ENCODE measurements at regions not wholly inside any gene's neighbourhood (a gene's known extent, or its start where the extent isn't known, plus 50 kb on each side); places are given as distances from the start of the nearest gene placed in this dataset.

DNA sequence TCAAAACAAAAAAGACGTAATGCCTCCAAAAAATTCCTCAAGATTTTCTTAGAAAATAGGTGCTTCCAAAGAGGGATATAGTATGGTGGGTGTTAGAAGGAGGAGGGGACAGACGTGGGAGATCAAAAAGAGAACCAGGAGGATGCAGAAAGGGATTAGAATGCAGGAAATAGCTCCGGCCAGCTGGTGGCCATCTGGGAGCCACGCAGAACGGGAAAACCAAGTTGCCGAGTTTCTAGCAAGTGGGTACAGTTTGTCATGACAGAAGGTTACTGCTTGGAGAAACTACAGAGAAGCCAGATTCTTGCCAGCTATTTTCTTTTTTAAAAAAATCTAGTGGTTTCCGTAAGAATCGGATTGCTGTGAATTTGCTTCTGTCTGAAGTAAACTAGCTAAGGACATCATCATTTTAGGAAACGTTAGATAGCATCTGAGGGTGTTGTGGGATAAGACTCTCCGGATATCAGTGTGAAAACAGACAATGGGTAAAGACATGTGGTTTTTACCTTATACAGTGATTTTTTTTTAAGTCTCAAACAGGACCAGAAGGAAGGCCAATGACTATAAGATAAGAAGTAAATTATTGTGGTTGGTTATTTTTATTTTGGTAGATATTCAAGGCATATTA is 104.9 kb downstream of the HSPH1 start:
- no peak for TF ChIP-seq POLR2A (IDR thresholded peaks at IDR 0.05)
- TF ChIP-seq CTCF (IDR thresholded peaks at IDR 0.05): no peak
